Astrocyte (in vitro differentiated cells and primary cell): ENCODE measurements at regions not wholly inside any gene's neighbourhood (a gene's known extent, or its start where the extent isn't known, plus 50 kb on each side); places are given as distances from the start of the nearest gene placed in this dataset.

Experiments
- EZH2 ChIP-seq: IDR thresholded peaks from 2 replicates; pipeline ENCODE4 v1.6.1; 2012; ENCODE audit warnings: mild to moderate bottlenecking, low read length, inconsistent platforms; ENCODE audit not compliant: insufficient read depth
- TF ChIP-seq, protein P1 (sequence below): IDR thresholded peaks from 2 replicates; pipeline ENCODE4 v1.5.1; 2011; ENCODE audit warnings: low read depth, mild to moderate bottlenecking, inconsistent platforms, low read length, moderate library complexity; ENCODE audit not compliant: insufficient read depth

- TF ChIP-seq, protein P1, sequence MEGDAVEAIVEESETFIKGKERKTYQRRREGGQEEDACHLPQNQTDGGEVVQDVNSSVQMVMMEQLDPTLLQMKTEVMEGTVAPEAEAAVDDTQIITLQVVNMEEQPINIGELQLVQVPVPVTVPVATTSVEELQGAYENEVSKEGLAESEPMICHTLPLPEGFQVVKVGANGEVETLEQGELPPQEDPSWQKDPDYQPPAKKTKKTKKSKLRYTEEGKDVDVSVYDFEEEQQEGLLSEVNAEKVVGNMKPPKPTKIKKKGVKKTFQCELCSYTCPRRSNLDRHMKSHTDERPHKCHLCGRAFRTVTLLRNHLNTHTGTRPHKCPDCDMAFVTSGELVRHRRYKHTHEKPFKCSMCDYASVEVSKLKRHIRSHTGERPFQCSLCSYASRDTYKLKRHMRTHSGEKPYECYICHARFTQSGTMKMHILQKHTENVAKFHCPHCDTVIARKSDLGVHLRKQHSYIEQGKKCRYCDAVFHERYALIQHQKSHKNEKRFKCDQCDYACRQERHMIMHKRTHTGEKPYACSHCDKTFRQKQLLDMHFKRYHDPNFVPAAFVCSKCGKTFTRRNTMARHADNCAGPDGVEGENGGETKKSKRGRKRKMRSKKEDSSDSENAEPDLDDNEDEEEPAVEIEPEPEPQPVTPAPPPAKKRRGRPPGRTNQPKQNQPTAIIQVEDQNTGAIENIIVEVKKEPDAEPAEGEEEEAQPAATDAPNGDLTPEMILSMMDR, result no peak
- no peak for TF ChIP-seq EZH2
These were observed 84.7 kb downstream of the MRPL46 start for GRCh38 chr15:88382482-88382983.
